HUES48 (cell line): ENCODE measurements at regions not wholly inside any gene's neighbourhood (a gene's known extent, or its start where the extent isn't known, plus 50 kb on each side); places are given as distances from the start of the nearest gene placed in this dataset.
"Not testable (repeated sequence)": the region's sequence is repeated elsewhere in the genome, so short reads cannot be mapped to it uniquely, and the experiment has no call there.

ENCODE experiments used
- H3K27ac ChIP-seq: one replicate; pipeline ENCODE4 v1.7.0; 2013; ENCODE audit warnings: low read depth, low read length, inconsistent platforms
- H3K27me3 ChIP-seq: 2 replicates; pipeline ENCODE4 v1.6.1; 2013; ENCODE audit warnings: mild to moderate bottlenecking, low read length; ENCODE audit not compliant: control insufficient read depth, insufficient read depth
- H3K36me3 ChIP-seq: 2 replicates; pipeline ENCODE4 v1.6.1; 2013; ENCODE audit warnings: low read length; ENCODE audit not compliant: control insufficient read depth, insufficient read depth
- H3K4me1 ChIP-seq: 2 replicates; pipeline ENCODE4 v1.6.1; 2013; ENCODE audit warnings: mild to moderate bottlenecking, low read length; ENCODE audit not compliant: control insufficient read depth, insufficient read depth
- H3K4me3 ChIP-seq: 2 replicates; pipeline ENCODE4 v1.5.1; 2013; ENCODE audit warnings: mild to moderate bottlenecking, low read depth, low read length
- H3K9ac ChIP-seq: 2 replicates; pipeline ENCODE4 v1.6.1; 2013; ENCODE audit warnings: mild to moderate bottlenecking, low read depth, low read length, moderate library complexity
- H3K9me3 ChIP-seq: 2 replicates; pipeline ENCODE4 v1.6.1; 2013; ENCODE audit warnings: low read length; ENCODE audit not compliant: control insufficient read depth, insufficient read depth

- no peaks in the 10 kb centered on the region for H3K27me3 ChIP-seq
- no peaks in the 10 kb centered on the region for H3K36me3 ChIP-seq
- H3K9me3 ChIP-seq: no peaks in the 10 kb centered on the region
- H3K9ac ChIP-seq: no peak overlapping the region
- no peak overlapping the region for H3K4me3 ChIP-seq
- H3K27ac ChIP-seq: no peak overlapping the region
- no peaks in the 10 kb centered on the region; the same call in none of the 2 replicates for H3K4me1 ChIP-seq
Observed at GRCh38 chr7:69418869-69419670, 179.2 kb upstream of the AUTS2 start.

- Histone ChIP-seq H3K36me3 (no peaks in the 10 kb centered on the region), H3K4me3 (no peak overlapping the region), H3K27me3 (no peaks in the 10 kb centered on the region), H3K9ac (no peak overlapping the region), H3K9me3 (no peaks in the 10 kb centered on the region), H3K27ac (no peak overlapping the region), H3K4me1 (no peaks in the 10 kb centered on the region; the same call in none of the 2 replicates)
Observed at GRCh38 chr7:69419934-69420333, 178.3 kb upstream of the AUTS2 start.

DNA sequence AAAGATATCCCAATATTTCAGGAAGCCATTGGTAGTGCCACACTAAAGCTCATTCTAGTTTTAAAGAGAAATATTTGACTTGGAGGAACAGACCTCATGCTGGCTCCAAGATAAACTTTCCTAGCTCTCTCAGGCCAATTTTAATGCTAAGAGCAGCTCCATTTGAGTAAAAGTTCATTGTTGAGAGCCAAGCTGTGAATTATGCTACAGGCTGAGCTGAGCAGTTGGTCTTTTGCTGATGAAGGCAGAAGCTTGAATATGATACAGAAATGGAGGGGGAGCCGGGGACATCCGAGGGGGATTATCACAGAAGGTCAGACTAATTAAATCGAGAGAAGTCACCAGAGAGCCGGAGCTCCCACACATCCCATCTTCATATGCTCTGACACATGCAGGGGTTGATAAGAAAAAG lies 175.7 kb upstream of the AUTS2 start:
- Histone ChIP-seq H3K4me3 (no peak overlapping the region), H3K27me3 (no peaks in the 10 kb centered on the region), H3K9me3 (no peaks in the 10 kb centered on the region), H3K27ac (no peak overlapping the region), H3K36me3 (no peaks in the 10 kb centered on the region), H3K9ac (no peak overlapping the region), H3K4me1 (no peaks in the 10 kb centered on the region; the same call in none of the 2 replicates)

DNA sequence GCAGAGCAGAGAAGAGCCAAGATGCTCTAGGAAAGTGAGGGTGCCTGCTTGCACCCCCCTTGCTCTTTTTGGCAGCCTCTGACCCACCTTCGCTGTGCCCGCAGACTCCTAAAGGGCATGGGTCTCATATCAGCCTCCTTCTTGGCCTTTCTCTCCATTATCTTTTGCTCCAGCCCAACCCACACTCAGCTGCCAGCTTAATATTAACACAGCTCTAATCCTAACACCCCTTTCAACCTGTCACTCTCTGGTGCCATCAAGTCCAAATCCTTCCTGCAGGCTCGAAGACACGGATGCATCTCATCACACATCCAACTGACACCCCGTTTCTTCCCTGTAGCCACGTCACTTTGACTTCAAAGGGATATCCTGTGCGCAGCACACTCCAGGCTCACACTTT lies 171.6 kb upstream of the AUTS2 start:
- H3K9ac ChIP-seq: no peak overlapping the region
- H3K9me3 ChIP-seq: no peaks in the 10 kb centered on the region
- peaks cover 11% of the 10 kb centered on the region for H3K27me3 ChIP-seq
- H3K4me1 ChIP-seq: peaks cover 16% of the 10 kb centered on the region
- H3K36me3 ChIP-seq: no peaks in the 10 kb centered on the region
- H3K4me3 ChIP-seq: no peak overlapping the region
- no peak overlapping the region for H3K27ac ChIP-seq

GRCh38 chr7:69428089-69428488 lies 170.2 kb upstream of the AUTS2 start:
- Histone ChIP-seq H3K27me3 (peaks cover 11% of the 10 kb centered on the region), H3K36me3 (no peaks in the 10 kb centered on the region), H3K9ac (no peak overlapping the region), H3K4me1 (peaks cover 16% of the 10 kb centered on the region), H3K27ac (no peak overlapping the region), H3K9me3 (no peaks in the 10 kb centered on the region), H3K4me3 (no peak overlapping the region)

DNA sequence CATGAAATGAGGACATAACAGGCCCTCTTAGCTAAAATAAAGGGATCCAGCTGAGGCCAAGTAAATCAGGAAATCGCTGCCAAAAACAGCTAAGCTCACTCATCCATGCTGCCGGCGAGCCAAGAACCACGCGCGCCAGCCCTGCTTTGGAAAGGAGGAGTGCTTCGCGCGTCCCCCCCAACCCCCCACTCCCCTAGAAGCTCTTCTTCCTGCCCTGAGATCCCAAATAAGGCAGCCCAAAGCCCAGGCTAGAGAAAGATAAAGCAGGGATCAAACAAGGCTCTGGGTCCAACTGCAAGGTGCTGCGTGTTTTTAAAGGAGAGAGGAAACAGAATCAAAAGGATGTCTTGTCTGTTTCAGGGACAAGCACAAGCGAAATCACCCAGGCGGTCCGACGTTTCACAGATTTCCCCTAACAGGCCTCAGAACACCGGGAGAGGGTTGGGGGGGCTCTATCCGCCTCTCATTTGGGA lies 168.3 kb upstream of the AUTS2 start:
- Histone ChIP-seq H3K9ac (no peak overlapping the region), H3K9me3 (no peaks in the 10 kb centered on the region), H3K36me3 (no peaks in the 10 kb centered on the region), H3K27ac (no peak overlapping the region), H3K4me1 (peaks cover 16% of the 10 kb centered on the region), H3K4me3 (no peak overlapping the region), H3K27me3 (peaks cover 11% of the 10 kb centered on the region)

GRCh38 chr7:69430384-69431021 lies 167.8 kb upstream of the AUTS2 start:
- Histone ChIP-seq H3K9me3 (no peaks in the 10 kb centered on the region), H3K9ac (no peak overlapping the region), H3K36me3 (no peaks in the 10 kb centered on the region), H3K27me3 (peaks cover 11% of the 10 kb centered on the region), H3K4me3 (no peak overlapping the region), H3K27ac (no peak overlapping the region), H3K4me1 (peaks cover 16% of the 10 kb centered on the region)

DNA sequence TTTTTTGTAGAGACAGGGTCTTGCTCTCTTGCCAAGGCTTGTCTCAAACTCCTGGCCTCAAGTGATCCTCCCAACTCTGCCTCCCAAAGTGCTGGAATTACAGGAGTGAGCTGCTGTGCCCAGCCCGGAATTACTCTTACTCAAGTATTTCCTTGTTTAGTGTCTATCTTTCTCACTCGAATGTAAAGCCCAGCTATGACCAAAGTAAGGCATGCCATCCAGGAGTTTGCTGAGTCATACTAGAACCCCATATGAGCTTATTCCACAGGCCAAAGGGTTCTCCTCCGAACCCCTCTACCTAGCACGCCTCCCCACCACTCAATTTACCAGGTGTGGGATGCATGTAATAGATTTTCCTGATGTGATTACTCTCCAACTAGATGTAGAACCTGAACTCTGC lies 166.6 kb upstream of the AUTS2 start:
- no peaks in the 10 kb centered on the region for H3K36me3 ChIP-seq

DNA sequence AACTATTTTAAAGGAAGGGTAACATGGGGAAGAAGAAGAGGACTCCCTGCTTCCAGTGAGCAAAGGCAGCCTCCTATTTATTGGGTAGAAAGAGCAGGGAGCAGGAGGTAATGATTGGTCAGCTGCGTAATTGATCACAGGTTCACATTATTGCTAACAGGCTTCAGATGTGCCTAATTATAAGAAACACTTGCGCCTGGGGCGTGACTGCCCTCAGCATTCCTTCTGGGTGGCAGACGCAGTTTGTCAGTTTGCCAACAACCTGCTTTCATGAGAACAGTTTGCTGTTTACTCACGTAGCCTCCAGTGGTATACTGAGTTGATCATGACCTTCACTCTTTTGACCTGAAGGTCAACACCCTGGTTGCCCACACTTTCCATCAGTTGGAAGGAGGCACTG lies 166.0 kb upstream of the AUTS2 start:
- not testable (repeated sequence) for H3K4me3 ChIP-seq, H3K36me3 ChIP-seq, H3K9me3 ChIP-seq, H3K27ac ChIP-seq, H3K9ac ChIP-seq
- peaks cover 11% of the 10 kb centered on the region for H3K27me3 ChIP-seq
- H3K4me1 ChIP-seq: peaks cover 16% of the 10 kb centered on the region

More for the DNA sequence above, 166.6 kb upstream of the AUTS2 start:
- no peak overlapping the region for H3K27ac ChIP-seq
- no peaks in the 10 kb centered on the region for H3K9me3 ChIP-seq
- peaks cover 11% of the 10 kb centered on the region for H3K27me3 ChIP-seq
- H3K4me3 ChIP-seq: no peak overlapping the region
- H3K9ac ChIP-seq: no peak overlapping the region
- H3K4me1 ChIP-seq: peaks cover 16% of the 10 kb centered on the region

- Histone ChIP-seq H3K9ac (no peak overlapping the region), H3K9me3 (no peaks in the 10 kb centered on the region), H3K27ac (no peak overlapping the region), H3K4me1 (peaks cover 16% of the 10 kb centered on the region), H3K4me3 (no peak overlapping the region), H3K27me3 (peaks cover 11% of the 10 kb centered on the region), H3K36me3 (no peaks in the 10 kb centered on the region)
Observed at GRCh38 chr7:69433081-69433480, 165.2 kb upstream of the AUTS2 start.

- Histone ChIP-seq H3K27me3 (peaks cover 11% of the 10 kb centered on the region), H3K9ac (no peak overlapping the region), H3K4me1 (peaks cover 20% of the 10 kb centered on the region), H3K36me3 (no peaks in the 10 kb centered on the region), H3K9me3 (no peaks in the 10 kb centered on the region), H3K27ac (no peak overlapping the region), H3K4me3 (no peak overlapping the region)
Observed at GRCh38 chr7:69434398-69434815, 163.9 kb upstream of the AUTS2 start.
